ENCODE measurements at regions not wholly inside any gene's neighbourhood (a gene's known extent, or its start where the extent isn't known, plus 50 kb on each side); places are given as distances from the start of the nearest gene placed in this dataset.

DNA sequence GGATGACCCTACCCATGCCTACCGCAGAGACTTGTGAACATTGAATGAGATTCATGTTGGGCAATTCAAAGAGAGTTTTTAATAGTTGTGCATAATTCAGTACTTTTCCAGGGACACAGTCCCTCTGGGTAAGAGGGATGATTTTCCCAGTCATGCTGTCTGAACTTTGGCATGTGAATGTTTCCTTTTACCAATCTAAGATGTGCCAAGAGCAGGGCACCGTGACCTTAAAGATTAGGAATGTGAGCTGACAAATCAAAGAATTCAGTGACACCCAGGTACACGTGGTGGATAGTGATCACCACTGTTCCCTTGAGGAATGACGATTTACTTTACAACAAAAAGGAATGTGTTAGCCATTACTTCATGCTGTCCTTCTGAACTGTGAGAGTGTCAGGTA lies 515.6 kb downstream of the PPARGC1A start:
- no peak for DNase-seq (ENCODE audit: low spot score)
- no peak overlapping the region for H3K4me3 ChIP-seq
- no peak overlapping the region for H3K27ac ChIP-seq
- TF ChIP-seq, protein P1, sequence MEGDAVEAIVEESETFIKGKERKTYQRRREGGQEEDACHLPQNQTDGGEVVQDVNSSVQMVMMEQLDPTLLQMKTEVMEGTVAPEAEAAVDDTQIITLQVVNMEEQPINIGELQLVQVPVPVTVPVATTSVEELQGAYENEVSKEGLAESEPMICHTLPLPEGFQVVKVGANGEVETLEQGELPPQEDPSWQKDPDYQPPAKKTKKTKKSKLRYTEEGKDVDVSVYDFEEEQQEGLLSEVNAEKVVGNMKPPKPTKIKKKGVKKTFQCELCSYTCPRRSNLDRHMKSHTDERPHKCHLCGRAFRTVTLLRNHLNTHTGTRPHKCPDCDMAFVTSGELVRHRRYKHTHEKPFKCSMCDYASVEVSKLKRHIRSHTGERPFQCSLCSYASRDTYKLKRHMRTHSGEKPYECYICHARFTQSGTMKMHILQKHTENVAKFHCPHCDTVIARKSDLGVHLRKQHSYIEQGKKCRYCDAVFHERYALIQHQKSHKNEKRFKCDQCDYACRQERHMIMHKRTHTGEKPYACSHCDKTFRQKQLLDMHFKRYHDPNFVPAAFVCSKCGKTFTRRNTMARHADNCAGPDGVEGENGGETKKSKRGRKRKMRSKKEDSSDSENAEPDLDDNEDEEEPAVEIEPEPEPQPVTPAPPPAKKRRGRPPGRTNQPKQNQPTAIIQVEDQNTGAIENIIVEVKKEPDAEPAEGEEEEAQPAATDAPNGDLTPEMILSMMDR (IDR thresholded peaks at IDR 0.05) = no peak

DNA sequence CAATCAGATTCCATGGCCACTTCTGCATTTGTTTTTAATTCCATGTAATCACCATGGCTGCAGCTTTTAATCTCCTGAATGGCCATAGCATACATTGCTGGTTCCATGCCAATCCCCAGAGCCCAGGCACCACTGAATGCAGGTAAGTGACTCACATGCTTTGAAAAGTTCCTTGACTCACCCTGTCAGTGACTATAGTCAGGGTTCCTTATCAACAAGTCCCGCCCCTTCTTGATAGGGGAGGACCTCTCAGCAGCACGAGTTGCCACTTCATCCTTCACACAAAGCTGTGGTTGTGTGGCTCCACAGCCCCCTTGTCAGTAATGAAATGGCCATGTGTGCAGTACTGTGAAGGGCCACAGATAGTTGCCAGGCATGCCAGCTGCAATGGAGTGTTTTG lies 516.6 kb downstream of the PPARGC1A start:
- DNase-seq (ENCODE audit: low spot score) = no peak
- H3K4me3 ChIP-seq = no peak overlapping the region
- H3K27ac ChIP-seq = no peak overlapping the region
- TF ChIP-seq, protein P1 (IDR thresholded peaks at IDR 0.05) = no peak

DNA sequence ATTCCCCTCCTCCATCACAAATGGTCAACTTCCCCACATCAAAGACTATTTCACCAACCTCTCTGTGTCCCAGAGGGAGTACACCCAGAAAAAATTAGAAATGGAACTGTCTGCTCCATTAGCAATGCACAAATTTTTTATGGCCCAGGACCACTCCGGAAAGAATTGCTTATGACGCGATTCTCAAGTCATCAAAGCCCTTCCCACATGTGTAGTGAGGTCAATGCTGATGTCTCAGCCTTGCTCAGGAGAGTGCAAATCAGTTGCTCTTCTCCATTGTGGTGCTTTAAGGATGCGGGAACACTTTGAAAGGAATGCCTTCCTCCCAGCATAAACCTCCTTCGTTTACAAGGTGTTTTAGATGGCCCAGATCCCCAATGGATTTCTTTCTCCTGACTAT lies 518.3 kb downstream of the PPARGC1A start:
- no peak overlapping the region for H3K4me3 ChIP-seq
- TF ChIP-seq, protein P1 (IDR thresholded peaks at IDR 0.05) = no peak
- no peak overlapping the region for H3K27ac ChIP-seq
- DNase-seq (ENCODE audit: low spot score) = no peak

DNA sequence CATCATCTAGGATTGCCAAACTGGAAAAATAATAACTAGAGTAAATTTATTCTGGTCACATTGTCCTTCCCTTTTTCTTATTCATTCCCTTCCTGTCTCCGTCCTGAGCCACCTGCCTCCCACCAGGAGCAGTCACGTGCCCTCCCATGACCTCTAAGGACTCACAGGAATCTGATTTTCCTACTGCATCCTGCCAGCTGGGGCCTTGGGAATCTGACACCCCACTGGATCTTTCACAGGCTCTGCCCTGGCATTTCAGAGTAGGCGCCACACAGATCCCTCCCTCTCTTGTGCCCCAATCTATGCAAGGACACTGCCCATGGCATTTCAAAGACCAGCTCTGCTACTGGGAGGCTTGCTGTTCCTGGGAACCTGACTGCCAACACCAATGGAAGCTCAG lies 520.5 kb downstream of the PPARGC1A start:
- Histone ChIP-seq H3K27ac (no peak overlapping the region), H3K4me3 (no peak overlapping the region)
- no peak for DNase-seq (ENCODE audit: low spot score)
- TF ChIP-seq, protein P1 (IDR thresholded peaks at IDR 0.05) = no peak

DNA sequence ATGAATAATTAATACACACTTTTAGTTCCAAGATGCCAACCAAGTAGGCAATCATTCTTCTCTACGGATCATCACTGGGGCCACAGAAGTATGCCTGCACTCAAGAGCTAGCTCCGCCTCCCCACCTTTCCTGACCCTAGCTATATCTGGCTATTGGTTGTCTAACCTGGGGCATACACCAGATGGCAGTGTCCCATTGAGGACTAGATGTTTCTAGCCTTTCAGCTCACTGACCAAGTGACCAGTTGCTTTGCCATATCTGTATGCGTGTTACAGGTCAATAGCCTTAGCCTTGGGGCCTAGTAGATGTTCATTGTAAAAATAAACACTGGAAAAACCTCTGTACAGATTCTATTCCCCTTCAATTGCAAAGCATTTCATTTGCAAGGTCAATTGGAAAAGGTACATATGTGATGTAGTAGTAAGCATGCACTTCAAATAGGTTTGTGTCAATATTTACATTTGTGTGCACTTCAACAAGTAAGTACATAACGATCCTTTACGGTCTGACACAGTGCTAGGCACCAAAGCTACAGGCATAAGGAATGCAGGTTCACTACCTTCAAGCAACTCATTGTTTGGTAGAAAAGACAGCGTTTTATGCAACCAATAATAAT lies 521.7 kb downstream of the PPARGC1A start:
- no peak for DNase-seq (ENCODE audit: low spot score)
- H3K4me3 ChIP-seq = no peak overlapping the region
- TF ChIP-seq, protein P1 (IDR thresholded peaks at IDR 0.05) = no peak
- no peak overlapping the region for H3K27ac ChIP-seq

DNA sequence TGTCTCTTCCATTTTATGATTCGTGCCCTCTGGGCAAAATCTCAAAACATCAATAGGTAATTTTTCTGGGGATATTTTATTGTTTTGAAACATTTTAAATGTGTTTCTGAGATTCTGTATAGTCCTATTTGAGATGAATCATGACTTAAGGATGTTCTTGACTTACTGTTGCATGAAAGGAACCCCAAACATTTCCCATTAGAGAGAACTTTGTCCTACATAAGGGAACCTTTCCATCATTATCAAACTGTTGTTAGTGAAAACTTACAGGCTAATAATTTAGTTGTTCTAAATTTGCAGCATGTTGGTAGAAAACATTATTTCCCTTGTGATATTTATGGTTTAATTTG lies 523.3 kb downstream of the PPARGC1A start:
- Histone ChIP-seq H3K27ac (no peak overlapping the region), H3K4me3 (no peak overlapping the region)
- TF ChIP-seq, protein P1 (IDR thresholded peaks at IDR 0.05) = no peak
- no peak for DNase-seq (ENCODE audit: low spot score)

DNA sequence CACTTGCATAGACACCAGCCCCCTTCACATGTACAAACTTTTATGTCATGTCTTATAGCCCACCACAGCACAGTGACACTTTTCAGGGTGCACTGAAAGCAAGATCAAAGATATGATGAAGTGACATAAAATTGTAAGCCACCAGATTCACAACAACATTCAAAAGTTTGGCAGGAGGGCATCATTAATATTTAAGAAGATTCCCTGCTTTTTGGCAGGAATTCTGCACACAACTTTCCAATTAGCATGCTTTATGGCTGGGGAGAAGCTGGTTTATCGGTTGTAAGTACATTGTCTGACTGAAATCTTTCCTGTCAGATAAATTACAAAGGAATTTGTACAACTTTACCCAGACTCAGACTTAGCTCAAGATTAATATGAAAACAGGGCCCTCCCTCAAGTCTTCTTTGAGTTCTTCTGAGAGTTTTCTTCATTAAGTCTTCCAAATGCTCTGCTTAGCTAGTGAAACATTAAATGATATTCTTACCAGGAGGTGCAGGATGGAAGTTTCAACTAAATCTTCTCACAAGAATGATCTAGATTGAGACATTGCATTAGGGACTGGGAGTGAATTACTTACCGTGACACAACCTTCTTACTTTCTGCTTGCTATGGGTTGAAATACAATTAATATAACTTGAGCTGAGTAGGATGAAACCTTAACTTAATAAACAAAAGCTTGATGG lies 523.8 kb downstream of the PPARGC1A start:
- DNase-seq (ENCODE audit: low spot score) = no peak
- TF ChIP-seq, protein P1 (IDR thresholded peaks at IDR 0.05) = no peak
- no peak overlapping the region for H3K27ac ChIP-seq
- no peak overlapping the region for H3K4me3 ChIP-seq

Data from coronary artery (tissue), 2 donors.